ENCODE measurements at regions not wholly inside any gene's neighbourhood (a gene's known extent, or its start where the extent isn't known, plus 50 kb on each side); places are given as distances from the start of the nearest gene placed in this dataset.

DNA sequence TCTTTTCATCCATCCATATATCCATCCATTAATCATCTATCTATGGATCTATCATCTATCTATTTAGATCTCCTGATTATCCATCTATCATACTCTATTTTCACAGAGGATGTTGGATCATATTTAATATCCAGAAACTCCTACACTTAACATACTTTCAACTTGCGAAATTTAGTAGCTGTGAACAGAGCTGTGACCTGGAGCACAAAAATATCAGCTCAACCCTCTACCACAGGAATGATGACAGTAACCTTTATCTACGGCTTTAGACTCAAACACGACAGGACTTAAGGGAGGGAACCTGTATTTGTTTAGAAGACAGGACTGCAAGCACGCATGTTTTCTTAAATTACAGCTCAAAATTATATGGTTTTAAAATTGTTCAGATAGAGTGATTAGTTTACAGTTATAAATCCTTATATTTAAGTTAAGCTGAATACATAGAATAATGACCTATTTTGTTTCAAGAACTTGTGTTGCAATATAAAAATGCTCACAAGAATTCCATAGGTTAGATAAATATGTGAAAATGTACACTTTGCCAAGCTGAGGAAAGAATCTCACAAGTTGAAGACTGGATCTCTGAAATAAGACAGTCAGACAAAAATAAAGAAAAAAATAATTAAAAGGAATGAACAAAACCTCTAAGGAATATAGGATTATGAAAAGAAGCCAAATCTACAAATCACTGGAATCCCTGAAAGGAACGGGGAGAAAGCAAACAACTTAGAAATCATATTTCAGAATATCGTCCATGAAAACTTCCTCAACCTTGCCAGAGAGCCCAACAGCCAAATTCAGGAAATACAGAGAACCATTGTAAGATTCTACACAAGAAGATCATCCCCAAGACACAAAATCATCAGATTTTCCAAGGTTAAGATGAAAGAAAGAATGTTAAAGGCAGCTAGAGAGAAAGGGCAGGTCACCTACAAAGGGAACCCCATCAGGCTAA is 142.0 kb downstream of the COL6A3 start:
- DNase-seq (ENCODE audit: low spot score) = no peak
